HG02759 (cell line): ENCODE measurements at regions not wholly inside any gene's neighbourhood (a gene's known extent, or its start where the extent isn't known, plus 50 kb on each side); places are given as distances from the start of the nearest gene placed in this dataset.

Experiments
- ATAC-seq: cut with Tn5 transposase; IDR thresholded peaks from one replicate; pipeline ENCODE4 v1.9.1; 2021; ENCODE audit warnings: mild to moderate bottlenecking, moderate library complexity; ENCODE audit not compliant: unreplicated experiment

- ATAC-seq: no peak
Measured at GRCh38 chr6:90970672-90971071, 383.8 kb upstream of the MAP3K7 start.

GRCh38 chr6:90967471-90967870 is 380.6 kb upstream of the MAP3K7 start:
- ATAC-seq: no peak

GRCh38 chr6:90960324-90960723 is 373.5 kb upstream of the MAP3K7 start:
- no peak for ATAC-seq

GRCh38 chr6:90955246-90955645 is 368.4 kb upstream of the MAP3K7 start:
- no peak for ATAC-seq

- no peak for ATAC-seq
Measured at GRCh38 chr6:90953405-90954161, 366.7 kb upstream of the MAP3K7 start.

- ATAC-seq: no peak
Measured at GRCh38 chr6:90952176-90952575, 365.3 kb upstream of the MAP3K7 start.

GRCh38 chr6:90948540-90948939 is 361.7 kb upstream of the MAP3K7 start:
- no peak for ATAC-seq

GRCh38 chr6:90947184-90948064 is 360.6 kb upstream of the MAP3K7 start:
- ATAC-seq: no peak

GRCh38 chr6:90941885-90942284 is 355.0 kb upstream of the MAP3K7 start:
- ATAC-seq: no peak

GRCh38 chr6:90940812-90941481 is 354.1 kb upstream of the MAP3K7 start:
- peak; percentile 98 for ATAC-seq

- no peak for ATAC-seq
Measured at GRCh38 chr6:90939906-90940305, 353.0 kb upstream of the MAP3K7 start.

GRCh38 chr6:90938122-90938521 is 351.2 kb upstream of the MAP3K7 start:
- ATAC-seq: no peak

- no peak for ATAC-seq
Measured at GRCh38 chr6:90936286-90936685, 349.4 kb upstream of the MAP3K7 start.

- ATAC-seq: no peak
Measured at GRCh38 chr6:90934966-90935365, 348.1 kb upstream of the MAP3K7 start.

- no peak for ATAC-seq
Measured at GRCh38 chr6:90934081-90934480, 347.2 kb upstream of the MAP3K7 start.

- no peak for ATAC-seq
Measured at GRCh38 chr6:90932351-90932750, 345.5 kb upstream of the MAP3K7 start.

- ATAC-seq: no peak
Measured at GRCh38 chr6:90928051-90928450, 341.2 kb upstream of the MAP3K7 start.

GRCh38 chr6:90925726-90926125 is 338.9 kb upstream of the MAP3K7 start:
- ATAC-seq: no peak

GRCh38 chr6:90922325-90922724 is 335.5 kb upstream of the MAP3K7 start:
- ATAC-seq: no peak

GRCh38 chr6:90918361-90918760 is 331.5 kb upstream of the MAP3K7 start:
- ATAC-seq: no peak

GRCh38 chr6:90917376-90917775 is 330.5 kb upstream of the MAP3K7 start:
- ATAC-seq: no peak

GRCh38 chr6:90916968-90917367 is 330.1 kb upstream of the MAP3K7 start:
- no peak for ATAC-seq
